ENCODE measurements at regions not wholly inside any gene's neighbourhood (a gene's known extent, or its start where the extent isn't known, plus 50 kb on each side); places are given as distances from the start of the nearest gene placed in this dataset.

- TF ChIP-seq CTCF (IDR thresholded peaks at IDR 0.05; ENCODE audit: low read depth, low read length, missing control alignments) = no peak
- in situ Hi-C loops (cut with HindIII; ENCODE audit: low sequenced_read_pairs) = no loop called here
- no peak overlapping the region for H3K4me3 ChIP-seq (ENCODE audit: low read depth, low read length)
Measured at GRCh38 chr1:209429611-209430010, 153.9 kb upstream of the CAMK1G start.

GRCh38 chr1:209430107-209430506, 153.4 kb upstream of the CAMK1G start:
- no peak for DNase-seq (ENCODE audit: low read depth)
- in situ Hi-C loops (cut with HindIII; ENCODE audit: low sequenced_read_pairs) = no loop called here
- no peak overlapping the region for H3K4me3 ChIP-seq (ENCODE audit: low read depth, low read length)
- TF ChIP-seq CTCF (IDR thresholded peaks at IDR 0.05; ENCODE audit: low read depth, low read length, missing control alignments) = no peak

More at GRCh38 chr1:209429611-209430010, 153.9 kb upstream of the CAMK1G start:
- no peak for DNase-seq (ENCODE audit: low read depth)

GRCh38 chr1:209430821-209431259, 152.7 kb upstream of the CAMK1G start:
- in situ Hi-C loops (cut with HindIII; ENCODE audit: low sequenced_read_pairs) = no loop called here
- no peak for TF ChIP-seq CTCF (IDR thresholded peaks at IDR 0.05; ENCODE audit: low read depth, low read length, missing control alignments)
- no peak overlapping the region for H3K4me3 ChIP-seq (ENCODE audit: low read depth, low read length)
- DNase-seq (ENCODE audit: low read depth) = no peak

GRCh38 chr1:209431402-209431801, 152.1 kb upstream of the CAMK1G start:
- TF ChIP-seq CTCF (IDR thresholded peaks at IDR 0.05; ENCODE audit: low read depth, low read length, missing control alignments) = no peak
- no peak overlapping the region for H3K4me3 ChIP-seq (ENCODE audit: low read depth, low read length)
- in situ Hi-C loops (cut with HindIII; ENCODE audit: low sequenced_read_pairs) = no loop called here
- no peak for DNase-seq (ENCODE audit: low read depth)

- H3K4me3 ChIP-seq (ENCODE audit: low read depth, low read length) = no peak overlapping the region
- TF ChIP-seq CTCF (IDR thresholded peaks at IDR 0.05; ENCODE audit: low read depth, low read length, missing control alignments) = no peak
- in situ Hi-C loops (cut with HindIII; ENCODE audit: low sequenced_read_pairs) = no loop called here
- no peak for DNase-seq (ENCODE audit: low read depth)
Measured at GRCh38 chr1:209431813-209432442, 151.6 kb upstream of the CAMK1G start.

GRCh38 chr1:209432443-209432825, 151.1 kb upstream of the CAMK1G start:
- no peak overlapping the region for H3K4me3 ChIP-seq (ENCODE audit: low read depth, low read length)
- in situ Hi-C loops (cut with HindIII; ENCODE audit: low sequenced_read_pairs) = no loop called here
- DNase-seq (ENCODE audit: low read depth) = no peak
- no peak for TF ChIP-seq CTCF (IDR thresholded peaks at IDR 0.05; ENCODE audit: low read depth, low read length, missing control alignments)

Measured in astrocyte of the cerebellum (primary cell).